Mucosa of rectum (tissue), 2 donors: ENCODE measurements at regions not wholly inside any gene's neighbourhood (a gene's known extent, or its start where the extent isn't known, plus 50 kb on each side); places are given as distances from the start of the nearest gene placed in this dataset.
"Not testable (repeated sequence)": the region's sequence is repeated elsewhere in the genome, so short reads cannot be mapped to it uniquely, and the experiment has no call there.

Experiments used
- H3K27ac ChIP-seq, 2 donors: one replicate each; pipeline ENCODE4 v1.7.0; 2013; ENCODE audit warnings: inconsistent platforms in 2 of 2, low read depth in 2 of 2, low read length in 2 of 2
- H3K27me3 ChIP-seq, 2 donors: one replicate each; pipeline ENCODE4 v1.7.0; 2013; ENCODE audit warnings: low read length in 2 of 2; ENCODE audit not compliant: control insufficient read depth in 2 of 2, insufficient read depth in 2 of 2
- H3K36me3 ChIP-seq, 2 donors: one replicate each; pipeline ENCODE4 v1.7.0; 2013; ENCODE audit warnings: low read length in 2 of 2; ENCODE audit not compliant: control insufficient read depth in 2 of 2, insufficient read depth in 2 of 2
- H3K4me1 ChIP-seq, 2 donors: one replicate each; pipeline ENCODE4 v1.7.0; 2013; ENCODE audit warnings: low read length in 2 of 2, mild to moderate bottlenecking in 1 of 2; ENCODE audit not compliant: control insufficient read depth in 2 of 2, insufficient read depth in 2 of 2
- H3K4me3 ChIP-seq, 2 donors: one replicate each; pipeline ENCODE4 v1.7.0; 2013; ENCODE audit warnings: low read length in 2 of 2
- H3K9ac ChIP-seq, 2 donors: one replicate each; pipeline ENCODE4 v1.7.0; 2013; ENCODE audit warnings: low read length in 2 of 2, low read depth in 1 of 2, mild to moderate bottlenecking in 1 of 2
- H3K9me3 ChIP-seq, 2 donors: one replicate each; pipeline ENCODE4 v1.7.0; 2013; ENCODE audit warnings: low read length in 2 of 2; ENCODE audit not compliant: control insufficient read depth in 2 of 2
- donor health status: healthy.
- donor health status: Normal muscosa, but diverticular disease.

- Histone ChIP-seq H3K4me1 (no peaks in the 10 kb centered on the region), H3K27ac (no peak overlapping the region), H3K36me3 (no peaks in the 10 kb centered on the region)
Observed at GRCh38 chr1:195195423-195196057, 1412.7 kb downstream of the KCNT2 start.

GRCh38 chr1:195193134-195193533 lies 1415.1 kb downstream of the KCNT2 start:
- Histone ChIP-seq H3K9me3 (no peaks in the 10 kb centered on the region), H3K27me3 (no peaks in the 10 kb centered on the region), H3K4me3 (no peak overlapping the region), H3K27ac (no peak overlapping the region), H3K36me3 (no peaks in the 10 kb centered on the region), H3K9ac (no peak overlapping the region), H3K4me1 (no peaks in the 10 kb centered on the region)

More at GRCh38 chr1:195195423-195196057, 1412.7 kb downstream of the KCNT2 start:
- Histone ChIP-seq H3K9ac (no peak overlapping the region), H3K4me3 (no peak overlapping the region), H3K27me3 (no peaks in the 10 kb centered on the region), H3K9me3 (no peaks in the 10 kb centered on the region)

GRCh38 chr1:195188821-195189220 lies 1419.4 kb downstream of the KCNT2 start:
- Histone ChIP-seq H3K4me1 (no peaks in the 10 kb centered on the region), H3K27me3 (no peaks in the 10 kb centered on the region), H3K9ac (no peak overlapping the region), H3K36me3 (no peaks in the 10 kb centered on the region), H3K27ac (no peak overlapping the region), H3K9me3 (no peaks in the 10 kb centered on the region), H3K4me3 (no peak overlapping the region)

GRCh38 chr1:195186544-195186943 lies 1421.7 kb downstream of the KCNT2 start:
- no peak overlapping the region for H3K9ac ChIP-seq
- H3K36me3 ChIP-seq = no peaks in the 10 kb centered on the region
- H3K27ac ChIP-seq = no peak overlapping the region
- H3K4me1 ChIP-seq = no peaks in the 10 kb centered on the region
- H3K9me3 ChIP-seq = no peaks in the 10 kb centered on the region
- no peak overlapping the region for H3K4me3 ChIP-seq
- H3K27me3 ChIP-seq = no peaks in the 10 kb centered on the region

- Histone ChIP-seq H3K36me3 (no peaks in the 10 kb centered on the region), H3K4me1 (no peaks in the 10 kb centered on the region), H3K9me3 (no peaks in the 10 kb centered on the region), H3K4me3 (no peak overlapping the region), H3K27ac (no peak overlapping the region), H3K9ac (no peak overlapping the region), H3K27me3 (no peaks in the 10 kb centered on the region)
Observed at GRCh38 chr1:195185736-195186135, 1422.5 kb downstream of the KCNT2 start.

- no peak overlapping the region for H3K27ac ChIP-seq
- no peak overlapping the region for H3K4me3 ChIP-seq
- H3K9me3 ChIP-seq = no peaks in the 10 kb centered on the region
- no peaks in the 10 kb centered on the region for H3K36me3 ChIP-seq
- H3K9ac ChIP-seq = no peak overlapping the region
- no peaks in the 10 kb centered on the region for H3K4me1 ChIP-seq
- H3K27me3 ChIP-seq = no peaks in the 10 kb centered on the region
Observed at GRCh38 chr1:195185321-195185720, 1422.9 kb downstream of the KCNT2 start.

- no peaks in the 10 kb centered on the region for H3K4me1 ChIP-seq
- H3K36me3 ChIP-seq = no peaks in the 10 kb centered on the region
- H3K27me3 ChIP-seq = no peaks in the 10 kb centered on the region
- H3K27ac ChIP-seq = no peak overlapping the region
- H3K9ac ChIP-seq = no peak overlapping the region
- H3K4me3 ChIP-seq = no peak overlapping the region
- H3K9me3 ChIP-seq = no peaks in the 10 kb centered on the region
Observed at GRCh38 chr1:195173753-195174152, 1434.5 kb downstream of the KCNT2 start.

- not testable (repeated sequence) for H3K27me3 ChIP-seq, H3K9me3 ChIP-seq, H3K4me3 ChIP-seq, H3K36me3 ChIP-seq, H3K27ac ChIP-seq, H3K4me1 ChIP-seq, H3K9ac ChIP-seq
Observed at GRCh38 chr1:195159795-195160194, 1448.4 kb downstream of the KCNT2 start.

GRCh38 chr1:195158091-195158490 lies 1450.1 kb downstream of the KCNT2 start:
- no peaks in the 10 kb centered on the region for H3K9me3 ChIP-seq
- H3K9ac ChIP-seq = no peak overlapping the region
- H3K4me1 ChIP-seq = no peaks in the 10 kb centered on the region
- no peak overlapping the region for H3K27ac ChIP-seq
- H3K27me3 ChIP-seq = no peaks in the 10 kb centered on the region
- no peak overlapping the region for H3K4me3 ChIP-seq
- no peaks in the 10 kb centered on the region for H3K36me3 ChIP-seq

GRCh38 chr1:195153107-195153506 lies 1455.1 kb downstream of the KCNT2 start:
- Histone ChIP-seq H3K9ac (no peak overlapping the region), H3K27me3 (no peaks in the 10 kb centered on the region), H3K4me1 (no peaks in the 10 kb centered on the region), H3K27ac (no peak overlapping the region), H3K36me3 (no peaks in the 10 kb centered on the region), H3K9me3 (no peaks in the 10 kb centered on the region), H3K4me3 (no peak overlapping the region)

- no peak overlapping the region for H3K9ac ChIP-seq
- H3K36me3 ChIP-seq = no peaks in the 10 kb centered on the region
- no peak overlapping the region for H3K27ac ChIP-seq
- no peaks in the 10 kb centered on the region for H3K4me1 ChIP-seq
- H3K9me3 ChIP-seq = no peaks in the 10 kb centered on the region
- no peaks in the 10 kb centered on the region for H3K27me3 ChIP-seq
- H3K4me3 ChIP-seq = no peak overlapping the region
Observed at GRCh38 chr1:195150768-195151167, 1457.5 kb downstream of the KCNT2 start.
